Activated CD8-positive, alpha-beta T cell treated with anti-CD3 and anti-CD28 coated beads for 36 hours (primary cell): ENCODE measurements at regions not wholly inside any gene's neighbourhood (a gene's known extent, or its start where the extent isn't known, plus 50 kb on each side); places are given as distances from the start of the nearest gene placed in this dataset.

Experiments
- ATAC-seq: fragments of 200-7000 bp; cut with Tn5 transposase; one replicate; pipeline ENCODE4 v1.10.0; 2021; ENCODE audit warnings: mild to moderate bottlenecking, moderate library complexity
- CTCF ChIA-PET: fragments of 350-600 bp; sonication (Branson Sonifier 250); formaldehyde crosslinking; loops from one replicate; lab custom pipeline; 2021; ENCODE audit warnings: antibody characterized with exemption; lab: Charles Lee
- POLR2A ChIA-PET: fragments of 350-600 bp; sonication (Branson Sonifier 250); formaldehyde crosslinking; loops from one replicate; lab custom pipeline; 2021; ENCODE audit warnings: antibody characterized with exemption; lab: Charles Lee
- DNase-seq: peaks from one replicate; pipeline ENCODE4 v3.0.0-alpha.2; 2020
- H3K27ac Mint-ChIP-seq: one replicate; pipeline ENCODE4 v1.8.0; 2021; ENCODE audit warnings: mild to moderate bottlenecking, mixed read lengths
- H3K27me3 Mint-ChIP-seq: one replicate; pipeline ENCODE4 v1.8.0; 2021; ENCODE audit warnings: mixed read lengths
- H3K36me3 Mint-ChIP-seq: one replicate; pipeline ENCODE4 v1.8.0; 2021; ENCODE audit warnings: low read depth, mixed read lengths
- H3K4me1 Mint-ChIP-seq: one replicate; pipeline ENCODE4 v1.8.0; 2021; ENCODE audit warnings: low read depth, mixed read lengths
- H3K4me3 Mint-ChIP-seq: one replicate; pipeline ENCODE4 v1.8.0; 2021; ENCODE audit warnings: mild to moderate bottlenecking, moderate library complexity, mixed read lengths
- H3K9me3 Mint-ChIP-seq: one replicate; pipeline ENCODE4 v1.8.0; 2021; ENCODE audit warnings: mixed read lengths
- CTCF ChIP-seq: fragments of 200-600 bp; IDR thresholded peaks from one replicate; pipeline ENCODE4 v1.8.0; 2022; ENCODE audit warnings: antibody characterized with exemption, mild to moderate bottlenecking
- intact Hi-C: fragments of 100-400 bp; cut with micrococcal nuclease; formaldehyde crosslinking; loops from one replicate; pipeline ENCODE4 v1.10.0; 2022

GRCh38 chr2:145690183-145690778 lies 1170.4 kb upstream of the ZEB2 start:
- POLR2A ChIA-PET, result no interaction called here
- H3K36me3 Mint-ChIP-seq, result no peaks in the 10 kb centered on the region
- intact Hi-C loops, result no loop called here
- no peak for ATAC-seq
- no peaks in the 10 kb centered on the region for H3K9me3 Mint-ChIP-seq
- no peak for DNase-seq
- no peaks in the 10 kb centered on the region for H3K4me1 Mint-ChIP-seq
- no peak for TF ChIP-seq CTCF
- no peak overlapping the region for H3K4me3 Mint-ChIP-seq
- H3K27ac Mint-ChIP-seq, result no peak overlapping the region
- H3K27me3 Mint-ChIP-seq, result no peaks in the 10 kb centered on the region
- CTCF ChIA-PET, result no interaction called here

- Mint-ChIP-seq H3K27me3 (no peaks in the 10 kb centered on the region), H3K27ac (no peak overlapping the region), H3K4me3 (no peak overlapping the region), H3K4me1 (no peaks in the 10 kb centered on the region), H3K36me3 (no peaks in the 10 kb centered on the region), H3K9me3 (no peaks in the 10 kb centered on the region)
- ChIA-PET CTCF (no interaction called here), POLR2A (no interaction called here)
- no peak for TF ChIP-seq CTCF
- intact Hi-C loops, result no loop called here
- DNase-seq (no peak), ATAC-seq (no peak)
Measured at GRCh38 chr2:145689277-145689676, 1169.4 kb upstream of the ZEB2 start.

GRCh38 chr2:145688156-145688555 lies 1168.2 kb upstream of the ZEB2 start:
- no peaks in the 10 kb centered on the region for H3K27me3 Mint-ChIP-seq

GRCh38 chr2:145687442-145688134 lies 1167.7 kb upstream of the ZEB2 start:
- Mint-ChIP-seq H3K27ac (no peak overlapping the region), H3K4me3 (no peak overlapping the region), H3K27me3 (no peaks in the 10 kb centered on the region), H3K4me1 (no peaks in the 10 kb centered on the region), H3K36me3 (no peaks in the 10 kb centered on the region), H3K9me3 (no peaks in the 10 kb centered on the region)
- no peak for TF ChIP-seq CTCF
- intact Hi-C loops, result no loop called here
- DNase-seq, result no peak
- ATAC-seq, result no peak
- CTCF ChIA-PET, result no interaction called here
- POLR2A ChIA-PET, result no interaction called here

More at GRCh38 chr2:145688156-145688555, 1168.2 kb upstream of the ZEB2 start:
- no peak overlapping the region for H3K27ac Mint-ChIP-seq
- H3K9me3 Mint-ChIP-seq, result no peaks in the 10 kb centered on the region
- no peaks in the 10 kb centered on the region for H3K36me3 Mint-ChIP-seq
- ATAC-seq, result no peak
- ChIA-PET POLR2A (no interaction called here), CTCF (no interaction called here)
- H3K4me3 Mint-ChIP-seq, result no peak overlapping the region
- no peak for TF ChIP-seq CTCF
- intact Hi-C loops, result no loop called here
- H3K4me1 Mint-ChIP-seq, result no peaks in the 10 kb centered on the region
- no peak for DNase-seq

GRCh38 chr2:145685383-145686050 lies 1165.6 kb upstream of the ZEB2 start:
- intact Hi-C loops, result no loop called here
- no peak for ATAC-seq
- ChIA-PET POLR2A (no interaction called here), CTCF (no interaction called here)
- Mint-ChIP-seq H3K27me3 (no peaks in the 10 kb centered on the region), H3K36me3 (no peaks in the 10 kb centered on the region), H3K27ac (no peak overlapping the region), H3K4me3 (no peak overlapping the region), H3K4me1 (no peaks in the 10 kb centered on the region), H3K9me3 (no peaks in the 10 kb centered on the region)
- no peak for TF ChIP-seq CTCF
- no peak for DNase-seq
